Gastroesophageal sphincter (tissue), 3 donors: ENCODE measurements at regions not wholly inside any gene's neighbourhood (a gene's known extent, or its start where the extent isn't known, plus 50 kb on each side); places are given as distances from the start of the nearest gene placed in this dataset.

ENCODE experiments used
- CTCF ChIP-seq, 4 experiments: fragments of 200-600 bp in 2 of 4; fragments of 450-650 bp in 2 of 4; sonication (generic) in 1 of 4; IDR thresholded peaks; one replicate each; pipeline ENCODE4 v1.5.1; 2017 to 2019; ENCODE audit warnings: antibody characterized with exemption in 4 of 4, mild to moderate bottlenecking in 2 of 4, moderate library complexity in 2 of 4
- POLR2AphosphoS5 ChIP-seq: sonication (generic); formaldehyde crosslinking; IDR thresholded peaks from one replicate; pipeline ENCODE4 v1.6.1; 2017; ENCODE audit warnings: antibody characterized with exemption

- no peak for TF ChIP-seq POLR2AphosphoS5
- no peak for TF ChIP-seq CTCF (IDR thresholded peaks at IDR 0.05)
Measured at GRCh38 chr3:102360183-102360860, 74.5 kb upstream of the ZPLD1 start.
